ENCODE measurements at regions not wholly inside any gene's neighbourhood (a gene's known extent, or its start where the extent isn't known, plus 50 kb on each side); places are given as distances from the start of the nearest gene placed in this dataset.

GRCh38 chr20:4445331-4445730, 196.2 kb upstream of the ADRA1D start:
- no peaks in the 10 kb centered on the region for H3K9me2 ChIP-seq (ENCODE audit: insufficient read depth)
- H3K79me2 ChIP-seq (ENCODE audit: insufficient read depth, low read length) = no peaks in the 10 kb centered on the region
- no peaks in the 10 kb centered on the region for H3K36me3 ChIP-seq (ENCODE audit: control insufficient read depth in 1 of 2, insufficient read depth in 2 of 2, low read length in 2 of 2)
- no peaks in the 10 kb centered on the region for H3K9me3 ChIP-seq (ENCODE audit: control insufficient read depth in 1 of 2, insufficient read depth in 1 of 2, low read depth in 1 of 2, low read length in 2 of 2)
- H3K4me1 ChIP-seq (ENCODE audit: control insufficient read depth in 1 of 2, insufficient read depth in 2 of 2, low read length in 2 of 2) = peaks cover 7 to 11% of the 10 kb centered on the region in 2 experiments; a peak in 2 of 4 replicates
- no peak for ATAC-seq
- POLR2A ChIA-PET = no interaction called here
- DNase-seq (ENCODE audit: low read depth, low spot score) = no peak
- CTCF ChIA-PET = no interaction called here
- no peaks in the 10 kb centered on the region for H4K20me1 ChIP-seq (ENCODE audit: insufficient read depth)
- no TSS peak for BruUV-seq (replicated peaks)
- no peak overlapping the region for H3K27ac ChIP-seq (ENCODE audit: low read depth, low read length)
- no peak overlapping the region for H3K4me2 ChIP-seq (ENCODE audit: low read length)
- no peaks in the 10 kb centered on the region for H3K27me3 ChIP-seq (ENCODE audit: insufficient read depth, low read length)
- TF ChIP-seq JUND (IDR thresholded peaks at IDR 0.05) (no peak), EZH2 (IDR thresholded peaks at IDR 0.05) (no peak), TCF7L2 (IDR thresholded peaks at IDR 0.05; ENCODE audit: borderline replicate concordance, extremely low read depth, insufficient read depth, insufficient read length) (no peak), RAD21 (IDR thresholded peaks at IDR 0.05; ENCODE audit: low read depth) (no peak), MAX (IDR thresholded peaks at IDR 0.05) (no peak), CTCF (IDR thresholded peaks at IDR 0.05 in 2 of 3, conservative IDR thresholded peaks at IDR 0.05 in 1 of 3; ENCODE audit: borderline replicate concordance in 1 of 3, insufficient read depth in 1 of 3, low read depth in 2 of 3, low read length in 2 of 3) (no peak), REST (IDR thresholded peaks at IDR 0.05; ENCODE audit: low read depth) (no peak), POLR2AphosphoS5 (IDR thresholded peaks at IDR 0.05; ENCODE audit: low read depth, low read length) (no peak), EZH2phosphoT487 (IDR thresholded peaks at IDR 0.05; ENCODE audit: borderline replicate concordance) (no peak), FOSL1 (IDR thresholded peaks at IDR 0.05; ENCODE audit: low read depth) (no peak), ZBTB33 (IDR thresholded peaks at IDR 0.05; ENCODE audit: extremely low read depth, insufficient replicate concordance, low read length) (no peak), YY1 (IDR thresholded peaks at IDR 0.05; ENCODE audit: extremely low read depth, insufficient replicate concordance, low read depth, low read length) (no peak), SRF (IDR thresholded peaks at IDR 0.05; ENCODE audit: low read depth) (no peak), CBX3 (IDR thresholded peaks at IDR 0.05; ENCODE audit: low read depth) (no peak), SP1 (IDR thresholded peaks at IDR 0.05; ENCODE audit: low read depth) (no peak), CEBPB (IDR thresholded peaks at IDR 0.05; ENCODE audit: low read depth) (no peak)
- H3K4me3 ChIP-seq (replicated peaks in 1 of 2; ENCODE audit: low read depth in 1 of 2, low read length in 2 of 2) = no peak overlapping the region
- RAD21 ChIA-PET (ENCODE audit: low non-redundant PET in 1 of 2, low total read pairs in 2 of 2, uncharacterized antibody in 2 of 2, unreplicated experiment in 2 of 2) = no interaction called here
- no peak overlapping the region for H3K9ac ChIP-seq (ENCODE audit: low read length)
- H2AFZ ChIP-seq (ENCODE audit: low read depth, low read length, poor library complexity, severe bottlenecking) = no peak overlapping the region
- intact Hi-C loops (cut with micrococcal nuclease) = no loop called here
